HEK293 (cell line): ENCODE measurements at regions not wholly inside any gene's neighbourhood (a gene's known extent, or its start where the extent isn't known, plus 50 kb on each side); places are given as distances from the start of the nearest gene placed in this dataset.

Experiments
- CTCF ChIA-PET: fragments of 350-600 bp; formaldehyde crosslinking; extraction: SDS; loops from one replicate; lab custom pipeline; 2021; ENCODE audit warnings: antibody characterized with exemption; lab: Yijun Ruan, JAX
- POLR2A ChIA-PET: fragments of 300-600 bp; formaldehyde crosslinking; extraction: SDS; loops from one replicate; lab custom pipeline; 2020; ENCODE audit warnings: antibody characterized with exemption, inconsistent platforms; lab: Yijun Ruan, JAX
- H3K27ac ChIP-seq: fragments of 200-500 bp; sonication (Bioruptor generic); 2 replicates; pipeline ENCODE4 v1.5.1; 2014; ENCODE audit warnings: low read depth, low read length, control low read depth, inconsistent platforms; ENCODE audit errors: extremely low read depth
- H3K36me3 ChIP-seq, 2 experiments: fragments of 200-500 bp in 1 of 2; sonication (Bioruptor generic) in 1 of 2; 1 replicate in 1 of 2; 2 replicates in 1 of 2; pipeline ENCODE4 v1.5.1; 2014 to 2017; ENCODE audit warnings: inconsistent platforms in 2 of 2, low read length in 2 of 2; ENCODE audit not compliant: control insufficient read depth in 2 of 2, insufficient read depth in 1 of 2
- H3K4me1 ChIP-seq: fragments of 200-500 bp; sonication (Bioruptor generic); 2 replicates; pipeline ENCODE4 v1.5.1; 2014; ENCODE audit warnings: mild to moderate bottlenecking, low read length, inconsistent platforms; ENCODE audit not compliant: control insufficient read depth, insufficient read depth
- H3K4me3 ChIP-seq: 2 replicates; pipeline ENCODE4 v1.5.1; 2011; ENCODE audit warnings: low read depth, mild to moderate bottlenecking, control low read depth, low read length, moderate library complexity
- H3K9me3 ChIP-seq: fragments of 200-500 bp; sonication (Bioruptor generic); 2 replicates; pipeline ENCODE4 v1.5.1; 2014; ENCODE audit warnings: low read depth, low read length, inconsistent platforms; ENCODE audit not compliant: control insufficient read depth, insufficient read depth
- CTCF ChIP-seq: fragments of 450-650 bp; formaldehyde crosslinking; IDR thresholded peaks from 2 replicates; pipeline ENCODE4 v1.5.1; 2016; ENCODE audit warnings: missing biosample characterization, missing genetic modification characterization
- EGR2 ChIP-seq: fragments of 450-650 bp; formaldehyde crosslinking; IDR thresholded peaks from 2 replicates; pipeline ENCODE4 v1.5.1; 2016; ENCODE audit warnings: low read depth, missing biosample characterization, missing genetic modification characterization
- KLF1 ChIP-seq: fragments of 450-650 bp; formaldehyde crosslinking; IDR thresholded peaks from 2 replicates; pipeline ENCODE4 v1.5.1; 2016; ENCODE audit warnings: missing biosample characterization, missing genetic modification characterization
- SP2 ChIP-seq: fragments of 450-650 bp; formaldehyde crosslinking; IDR thresholded peaks from 2 replicates; pipeline ENCODE4 v1.5.1; 2016; ENCODE audit warnings: missing biosample characterization, missing genetic modification characterization
- TCF7L2 ChIP-seq: IDR thresholded peaks from 2 replicates; pipeline ENCODE4 v1.6.1; 2011; ENCODE audit warnings: low read depth, mild to moderate bottlenecking, inconsistent platforms, low read length, moderate library complexity, borderline replicate concordance
- ZBTB49 ChIP-seq: fragments of 450-650 bp; formaldehyde crosslinking; IDR thresholded peaks from 2 replicates; pipeline ENCODE4 v1.5.1; 2016; ENCODE audit warnings: missing biosample characterization, missing genetic modification characterization, low read depth
- ZEB2 ChIP-seq: fragments of 450-650 bp; formaldehyde crosslinking; IDR thresholded peaks from 2 replicates; pipeline ENCODE4 v1.5.1; 2016; ENCODE audit warnings: missing biosample characterization, missing genetic modification characterization
- ZNF214 ChIP-seq: fragments of 450-650 bp; formaldehyde crosslinking; IDR thresholded peaks from 2 replicates; pipeline ENCODE4 v1.5.1; 2017; ENCODE audit warnings: missing biosample characterization, mild to moderate bottlenecking, missing genetic modification characterization, borderline replicate concordance
- ZNF423 ChIP-seq: fragments of 450-650 bp; formaldehyde crosslinking; IDR thresholded peaks from 2 replicates; pipeline ENCODE4 v1.5.1; 2016; ENCODE audit warnings: missing biosample characterization, missing genetic modification characterization
- ZNF426 ChIP-seq: fragments of 450-650 bp; formaldehyde crosslinking; IDR thresholded peaks from 2 replicates; pipeline ENCODE4 v1.5.1; 2017; ENCODE audit warnings: missing biosample characterization, missing genetic modification characterization, mild to moderate bottlenecking, inconsistent platforms, moderate library complexity
- ZNF664 ChIP-seq: fragments of 450-650 bp; formaldehyde crosslinking; IDR thresholded peaks from 2 replicates; pipeline ENCODE4 v1.5.1; 2016; ENCODE audit warnings: missing biosample characterization, missing genetic modification characterization
- TF ChIP-seq, protein P1 (sequence below): fragments of 450-650 bp; formaldehyde crosslinking; IDR thresholded peaks from 2 replicates; pipeline ENCODE4 v1.5.1; 2016; ENCODE audit warnings: missing biosample characterization, missing genetic modification characterization
- TF ChIP-seq, protein P2 (sequence below): fragments of 450-650 bp; formaldehyde crosslinking; IDR thresholded peaks from 2 replicates; pipeline ENCODE4 v1.5.1; 2016; ENCODE audit warnings: missing biosample characterization, missing genetic modification characterization

GRCh38 chr2:217165547-217165946, 305.7 kb upstream of the TNP1 start:
- Histone ChIP-seq H3K9me3 (no peaks in the 10 kb centered on the region), H3K36me3 (no peaks in the 10 kb centered on the region), H3K4me1 (peaks cover 10% of the 10 kb centered on the region), H3K27ac (no peak overlapping the region), H3K4me3 (no peak overlapping the region)
- ChIA-PET POLR2A (no interaction called here), CTCF (interaction anchor here (0.5 to 2.1 kb wide), 19 partner anchors 8 to 546 kb away, joined by 3 to 17 read pairs (median 4); partner anchors contain the start of gene IGFBP5)
- TF ChIP-seq ZEB2 (tag by site-specific recombination): no peak
- TF ChIP-seq ZNF214 (tag by site-specific recombination): no peak
- TF ChIP-seq EGR2: no peak
- TF ChIP-seq, protein P1, sequence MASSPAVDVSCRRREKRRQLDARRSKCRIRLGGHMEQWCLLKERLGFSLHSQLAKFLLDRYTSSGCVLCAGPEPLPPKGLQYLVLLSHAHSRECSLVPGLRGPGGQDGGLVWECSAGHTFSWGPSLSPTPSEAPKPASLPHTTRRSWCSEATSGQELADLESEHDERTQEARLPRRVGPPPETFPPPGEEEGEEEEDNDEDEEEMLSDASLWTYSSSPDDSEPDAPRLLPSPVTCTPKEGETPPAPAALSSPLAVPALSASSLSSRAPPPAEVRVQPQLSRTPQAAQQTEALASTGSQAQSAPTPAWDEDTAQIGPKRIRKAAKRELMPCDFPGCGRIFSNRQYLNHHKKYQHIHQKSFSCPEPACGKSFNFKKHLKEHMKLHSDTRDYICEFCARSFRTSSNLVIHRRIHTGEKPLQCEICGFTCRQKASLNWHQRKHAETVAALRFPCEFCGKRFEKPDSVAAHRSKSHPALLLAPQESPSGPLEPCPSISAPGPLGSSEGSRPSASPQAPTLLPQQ (tag by site-specific recombination): no peak
- TF ChIP-seq KLF1 (tag by site-specific recombination): no peak
- TF ChIP-seq ZNF664 (tag by site-specific recombination): no peak
- TF ChIP-seq CTCF: no peak
- TF ChIP-seq TCF7L2: no peak
- TF ChIP-seq, protein P2, sequence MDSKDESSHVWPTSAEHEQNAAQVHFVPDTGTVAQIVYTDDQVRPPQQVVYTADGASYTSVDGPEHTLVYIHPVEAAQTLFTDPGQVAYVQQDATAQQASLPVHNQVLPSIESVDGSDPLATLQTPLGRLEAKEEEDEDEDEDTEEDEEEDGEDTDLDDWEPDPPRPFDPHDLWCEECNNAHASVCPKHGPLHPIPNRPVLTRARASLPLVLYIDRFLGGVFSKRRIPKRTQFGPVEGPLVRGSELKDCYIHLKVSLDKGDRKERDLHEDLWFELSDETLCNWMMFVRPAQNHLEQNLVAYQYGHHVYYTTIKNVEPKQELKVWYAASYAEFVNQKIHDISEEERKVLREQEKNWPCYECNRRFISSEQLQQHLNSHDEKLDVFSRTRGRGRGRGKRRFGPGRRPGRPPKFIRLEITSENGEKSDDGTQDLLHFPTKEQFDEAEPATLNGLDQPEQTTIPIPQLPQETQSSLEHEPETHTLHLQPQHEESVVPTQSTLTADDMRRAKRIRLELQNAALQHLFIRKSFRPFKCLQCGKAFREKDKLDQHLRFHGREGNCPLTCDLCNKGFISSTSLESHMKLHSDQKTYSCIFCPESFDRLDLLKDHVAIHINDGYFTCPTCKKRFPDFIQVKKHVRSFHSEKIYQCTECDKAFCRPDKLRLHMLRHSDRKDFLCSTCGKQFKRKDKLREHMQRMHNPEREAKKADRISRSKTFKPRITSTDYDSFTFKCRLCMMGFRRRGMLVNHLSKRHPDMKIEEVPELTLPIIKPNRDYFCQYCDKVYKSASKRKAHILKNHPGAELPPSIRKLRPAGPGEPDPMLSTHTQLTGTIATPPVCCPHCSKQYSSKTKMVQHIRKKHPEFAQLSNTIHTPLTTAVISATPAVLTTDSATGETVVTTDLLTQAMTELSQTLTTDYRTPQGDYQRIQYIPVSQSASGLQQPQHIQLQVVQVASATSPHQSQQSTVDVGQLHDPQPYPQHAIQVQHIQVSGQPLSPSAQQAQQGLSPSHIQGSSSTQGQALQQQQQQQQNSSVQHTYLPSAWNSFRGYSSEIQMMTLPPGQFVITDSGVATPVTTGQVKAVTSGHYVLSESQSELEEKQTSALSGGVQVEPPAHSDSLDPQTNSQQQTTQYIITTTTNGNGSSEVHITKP (tag by site-specific recombination): no peak
- no peak for TF ChIP-seq ZNF426 (tag by site-specific recombination)

DNA sequence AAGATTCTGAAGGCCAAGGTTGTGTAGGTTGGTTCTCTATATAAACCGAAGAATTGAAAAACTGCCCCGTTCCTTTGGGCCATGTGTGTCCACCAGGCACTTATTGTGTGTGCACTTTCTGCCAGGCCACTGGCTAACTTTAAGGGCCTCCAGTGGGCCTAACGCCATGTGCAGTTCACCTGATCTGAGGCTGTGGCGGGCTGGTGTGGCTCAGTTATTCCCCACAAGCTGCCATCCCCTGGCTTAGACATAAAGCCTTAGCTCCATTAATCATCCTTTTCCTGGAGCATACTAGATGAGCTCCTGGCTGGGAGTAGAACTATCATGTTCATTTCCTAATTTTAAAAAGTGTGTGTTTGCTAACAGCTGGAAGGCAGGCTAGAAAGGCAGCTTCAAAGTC, 304.1 kb upstream of the TNP1 start:
- CTCF ChIA-PET: interaction anchor here (1.0 to 1.3 kb wide), 3 partner anchors 21 to 466 kb away, joined by 3 to 8 read pairs (median 4); no protein-coding TSS in a partner anchor
- H3K36me3 ChIP-seq: no peaks in the 10 kb centered on the region
- no peak overlapping the region for H3K27ac ChIP-seq
- H3K4me3 ChIP-seq: no peak overlapping the region
- H3K4me1 ChIP-seq: peaks cover 10% of the 10 kb centered on the region
- TF ChIP-seq ZBTB49 (no peak), ZNF423 (tag by site-specific recombination) (no peak), SP2 (tag by site-specific recombination) (no peak)
- no peaks in the 10 kb centered on the region for H3K9me3 ChIP-seq
- POLR2A ChIA-PET: no interaction called here
